EH (cell line): ENCODE measurements at regions not wholly inside any gene's neighbourhood (a gene's known extent, or its start where the extent isn't known, plus 50 kb on each side); places are given as distances from the start of the nearest gene placed in this dataset.

Experiments used
- DNase-seq: peaks from one replicate; pipeline ENCODE4 v3.0.0-alpha.2; 2015; ENCODE audit warnings: low read depth

DNA sequence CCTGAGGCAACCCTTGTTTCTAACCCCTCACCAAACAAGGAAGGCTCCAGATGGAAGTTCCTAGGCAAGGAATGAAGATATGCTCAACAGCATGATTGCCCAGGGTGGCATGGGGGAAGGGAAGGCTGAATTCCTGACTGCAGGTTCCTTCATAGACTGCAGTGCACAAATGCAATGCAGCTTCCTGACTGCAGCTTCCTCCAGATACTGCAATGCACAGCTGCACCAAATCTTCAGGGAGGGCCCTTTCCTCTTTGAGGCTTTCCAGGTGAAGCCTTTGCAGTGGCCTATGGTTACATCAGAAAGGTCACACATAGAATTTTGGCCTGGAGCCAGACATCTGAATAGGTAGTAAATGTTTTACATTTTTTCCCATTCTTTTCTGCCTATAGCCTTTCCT lies 58.8 kb upstream of the DYNAP start:
- DNase-seq, result no peak

GRCh38 chr18:54532962-54533361 lies 58.1 kb upstream of the DYNAP start:
- no peak for DNase-seq
